ENCODE measurements at regions not wholly inside any gene's neighbourhood (a gene's known extent, or its start where the extent isn't known, plus 50 kb on each side); places are given as distances from the start of the nearest gene placed in this dataset.

DNA sequence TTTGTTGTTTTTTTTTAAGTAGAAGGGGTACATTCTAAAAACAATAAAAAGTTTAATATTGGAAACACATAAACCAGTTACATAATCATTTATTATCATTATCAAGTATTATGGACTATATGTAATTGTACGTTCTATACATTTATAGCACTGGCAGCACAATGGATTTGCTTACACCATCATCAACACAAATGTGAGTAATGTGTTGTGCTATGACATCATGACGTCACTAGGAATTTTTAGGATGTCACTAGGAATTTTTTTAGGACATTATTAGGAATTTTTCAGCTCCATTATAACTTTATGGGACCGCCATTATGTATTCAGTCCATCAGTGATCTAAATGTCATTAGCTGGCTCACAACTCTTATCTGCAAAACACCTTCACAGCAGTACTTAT, 126.8 kb upstream of the SYT10 start:
- TF ChIP-seq, protein P1, sequence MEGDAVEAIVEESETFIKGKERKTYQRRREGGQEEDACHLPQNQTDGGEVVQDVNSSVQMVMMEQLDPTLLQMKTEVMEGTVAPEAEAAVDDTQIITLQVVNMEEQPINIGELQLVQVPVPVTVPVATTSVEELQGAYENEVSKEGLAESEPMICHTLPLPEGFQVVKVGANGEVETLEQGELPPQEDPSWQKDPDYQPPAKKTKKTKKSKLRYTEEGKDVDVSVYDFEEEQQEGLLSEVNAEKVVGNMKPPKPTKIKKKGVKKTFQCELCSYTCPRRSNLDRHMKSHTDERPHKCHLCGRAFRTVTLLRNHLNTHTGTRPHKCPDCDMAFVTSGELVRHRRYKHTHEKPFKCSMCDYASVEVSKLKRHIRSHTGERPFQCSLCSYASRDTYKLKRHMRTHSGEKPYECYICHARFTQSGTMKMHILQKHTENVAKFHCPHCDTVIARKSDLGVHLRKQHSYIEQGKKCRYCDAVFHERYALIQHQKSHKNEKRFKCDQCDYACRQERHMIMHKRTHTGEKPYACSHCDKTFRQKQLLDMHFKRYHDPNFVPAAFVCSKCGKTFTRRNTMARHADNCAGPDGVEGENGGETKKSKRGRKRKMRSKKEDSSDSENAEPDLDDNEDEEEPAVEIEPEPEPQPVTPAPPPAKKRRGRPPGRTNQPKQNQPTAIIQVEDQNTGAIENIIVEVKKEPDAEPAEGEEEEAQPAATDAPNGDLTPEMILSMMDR (IDR thresholded peaks at IDR 0.05; ENCODE audit: borderline replicate concordance, insufficient read depth, low read depth, low read length), result no peak
- H3K4me3 ChIP-seq (ENCODE audit: low read depth, low read length), result no peak overlapping the region

DNA sequence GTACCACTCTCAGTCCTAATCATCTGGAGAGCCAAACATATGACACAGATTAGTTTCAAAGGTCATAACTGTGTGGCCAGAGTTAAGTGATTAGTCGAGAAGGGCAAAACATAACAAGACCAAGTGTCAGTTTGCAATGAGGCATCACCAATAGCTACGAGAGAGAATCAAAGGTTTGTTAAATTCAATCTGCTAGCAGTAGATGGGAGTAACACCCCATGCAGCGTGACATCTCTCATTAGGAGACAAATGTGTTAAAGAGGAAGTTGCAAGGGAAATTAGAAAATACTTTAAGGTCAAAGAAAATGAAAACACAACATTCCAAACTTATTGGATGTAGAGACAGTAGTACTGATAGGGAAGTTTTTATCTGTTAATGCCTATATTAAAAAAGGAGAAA, 135.7 kb upstream of the SYT10 start:
- H3K4me3 ChIP-seq (ENCODE audit: low read depth, low read length), result no peak overlapping the region
- TF ChIP-seq, protein P1 (IDR thresholded peaks at IDR 0.05; ENCODE audit: borderline replicate concordance, insufficient read depth, low read depth, low read length), result no peak

DNA sequence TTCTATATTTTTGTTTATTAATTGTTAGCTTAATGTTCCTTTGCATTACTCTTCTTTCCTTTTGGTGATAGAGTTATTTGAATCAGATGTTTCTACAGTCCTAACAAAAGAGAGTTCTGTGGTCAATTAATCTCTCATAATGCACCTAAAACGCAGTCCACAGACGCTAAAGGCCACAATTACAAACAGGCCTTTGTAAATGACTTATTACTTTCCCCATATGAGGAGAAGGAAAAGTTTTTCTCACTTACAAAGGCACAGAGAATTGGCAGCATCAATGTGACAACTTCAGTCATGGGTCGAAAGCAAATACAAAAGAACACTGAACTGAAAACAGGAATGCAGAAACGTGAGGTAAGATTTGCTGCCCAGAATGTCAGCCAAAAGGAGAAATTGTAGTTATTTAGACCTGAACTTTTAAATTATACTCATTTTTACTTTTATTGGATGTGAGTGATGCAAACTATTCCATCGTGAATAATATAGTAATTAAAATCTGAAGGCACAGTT, 142.0 kb upstream of the SYT10 start:
- no peak overlapping the region for H3K4me3 ChIP-seq (ENCODE audit: low read depth, low read length)
- TF ChIP-seq, protein P1 (IDR thresholded peaks at IDR 0.05; ENCODE audit: borderline replicate concordance, insufficient read depth, low read depth, low read length), result no peak

DNA sequence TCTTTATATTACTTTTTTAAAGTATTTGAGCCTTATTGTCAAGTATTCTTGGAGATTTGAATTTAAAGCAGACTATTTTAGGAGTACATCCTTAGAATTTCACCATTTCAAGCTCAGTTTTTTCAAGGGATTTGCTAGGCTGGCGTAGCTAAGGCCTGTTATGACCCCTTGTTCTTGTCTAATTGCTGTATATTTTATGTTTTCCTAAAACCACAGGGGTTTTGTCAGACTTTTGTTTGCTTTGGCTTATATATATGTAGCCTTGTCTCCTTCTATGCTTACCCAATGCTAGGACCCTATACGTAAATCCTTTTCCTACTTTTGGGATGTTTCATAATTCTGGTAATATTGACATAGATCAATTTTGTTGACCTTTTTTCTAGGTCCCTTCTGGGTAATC, 147.0 kb upstream of the SYT10 start:
- TF ChIP-seq, protein P1 (IDR thresholded peaks at IDR 0.05; ENCODE audit: borderline replicate concordance, insufficient read depth, low read depth, low read length), result no peak
- H3K4me3 ChIP-seq (ENCODE audit: low read depth, low read length), result no peak overlapping the region

DNA sequence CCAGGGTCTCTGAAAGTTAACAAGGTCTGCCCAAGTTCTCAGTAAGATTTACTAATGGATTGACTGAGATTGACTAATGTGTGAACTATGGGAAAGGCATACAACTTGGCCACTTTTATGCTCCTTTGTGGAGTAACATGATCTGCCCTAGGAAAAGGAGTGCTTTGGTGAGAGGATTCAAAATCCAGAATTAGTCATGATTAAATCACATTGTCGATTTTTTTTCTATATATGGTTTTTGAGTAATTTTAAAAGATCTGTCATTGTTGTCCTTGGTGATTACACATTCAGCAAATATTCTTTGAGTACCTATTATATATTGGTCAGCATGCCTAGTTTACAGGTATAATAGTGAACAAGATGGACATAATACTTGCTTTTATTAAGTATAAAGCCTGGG, 147.7 kb upstream of the SYT10 start:
- TF ChIP-seq, protein P1 (IDR thresholded peaks at IDR 0.05; ENCODE audit: borderline replicate concordance, insufficient read depth, low read depth, low read length), result no peak
- H3K4me3 ChIP-seq (ENCODE audit: low read depth, low read length), result no peak overlapping the region

DNA sequence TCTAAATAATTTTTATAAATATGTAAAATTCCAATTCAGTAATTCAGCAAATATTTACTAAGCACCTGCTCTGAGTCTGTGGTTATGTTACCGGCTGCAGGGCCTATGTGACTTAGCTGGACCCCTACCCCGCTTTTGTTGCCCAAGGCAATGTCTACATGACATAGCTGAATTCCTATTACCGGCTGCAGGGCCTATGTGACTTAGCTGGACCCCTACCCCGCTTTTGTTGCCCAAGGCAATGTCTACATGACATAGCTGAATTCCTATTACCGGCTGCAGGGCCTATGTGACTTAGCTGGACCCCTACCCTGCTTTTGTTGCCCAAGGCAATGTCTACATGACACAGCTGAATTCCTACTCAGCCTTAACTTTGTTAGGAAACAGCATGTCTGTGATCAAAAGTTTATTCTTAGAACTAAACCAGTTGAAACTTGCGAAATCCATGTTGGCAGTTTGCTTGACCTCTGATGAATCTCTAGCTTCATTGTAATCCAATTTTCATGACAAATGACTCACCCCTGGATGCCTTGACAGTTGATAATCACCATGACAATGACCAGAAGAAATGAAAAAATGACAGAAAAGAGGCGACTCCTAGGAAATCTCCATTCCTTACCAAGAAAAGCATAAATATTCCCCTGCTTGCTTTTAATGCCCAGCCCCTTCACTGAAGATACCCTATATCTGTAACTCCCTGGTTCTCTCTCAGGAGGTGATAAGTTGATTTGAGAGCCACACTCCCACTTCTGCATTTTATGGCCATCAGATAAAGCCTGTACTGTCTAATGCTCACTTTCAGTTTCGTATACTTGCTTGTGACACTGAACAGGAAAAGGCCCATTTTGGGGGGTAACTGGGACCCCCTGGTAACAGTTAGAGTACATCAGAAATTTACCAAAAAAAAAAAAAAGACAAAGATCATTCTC, 148.4 kb upstream of the SYT10 start:
- TF ChIP-seq, protein P1 (IDR thresholded peaks at IDR 0.05; ENCODE audit: borderline replicate concordance, insufficient read depth, low read depth, low read length), result no peak
- H3K4me3 ChIP-seq (ENCODE audit: low read depth, low read length), result no peak overlapping the region
